ENCODE measurements at regions not wholly inside any gene's neighbourhood (a gene's known extent, or its start where the extent isn't known, plus 50 kb on each side); places are given as distances from the start of the nearest gene placed in this dataset.

GRCh38 chr6:44043479-44044153 lies 83.6 kb downstream of the MRPL14 start:
- Histone ChIP-seq H3K9me3 (no peaks in the 10 kb centered on the region), H3K4me3 (no peak overlapping the region), H3K36me3 (no peaks in the 10 kb centered on the region), H3K27me3 (no peaks in the 10 kb centered on the region), H3K4me1 (peaks cover 3 to 6% (median 3%) of the 10 kb centered on the region in 3 donors), H3K27ac (peak overlapping the region in 2 of 4 donors; percentile 1 to 7)
- WGBS, 2 donors: 86 to 87% methylated on average over 2 of the region's 2 CpGs
- peak in 2 of 4 donors; percentile 8 to 35 for ATAC-seq
- TF ChIP-seq CTCF (IDR thresholded peaks at IDR 0.05): no peak
- FAIRE-seq: no peak
- intact Hi-C loops (cut with DNase I): no loop called here
- no peak for DNase-seq

GRCh38 chr6:44042989-44043478 lies 84.2 kb downstream of the MRPL14 start:
- intact Hi-C loops (cut with DNase I): no loop called here
- Histone ChIP-seq H3K36me3 (no peaks in the 10 kb centered on the region), H3K9me3 (no peaks in the 10 kb centered on the region), H3K4me1 (peaks cover 3 to 6% (median 3%) of the 10 kb centered on the region in 3 donors), H3K4me3 (no peak overlapping the region), H3K27me3 (no peaks in the 10 kb centered on the region), H3K27ac (peak overlapping the region in 1 of 4 donors; percentile 1)
- DNase-seq (no peak), ATAC-seq (peak; percentile 19 to 62 (median 38)), FAIRE-seq (no peak)
- no peak for TF ChIP-seq CTCF (IDR thresholded peaks at IDR 0.05)
- WGBS, 2 donors: 41 to 58% methylated on average over 1 of the region's 1 CpG

GRCh38 chr6:44042261-44042988 lies 84.8 kb downstream of the MRPL14 start:
- 93 to 94% methylated on average over 4 of the region's 4 CpGs for WGBS, 2 donors
- no peaks in the 10 kb centered on the region for H3K36me3 ChIP-seq
- no peak for ATAC-seq
- intact Hi-C loops (cut with DNase I): no loop called here
- no peak for FAIRE-seq
- no peak for DNase-seq
- H3K9me3 ChIP-seq: no peaks in the 10 kb centered on the region
- TF ChIP-seq CTCF (IDR thresholded peaks at IDR 0.05): no peak
- H3K4me3 ChIP-seq: no peak overlapping the region
- H3K4me1 ChIP-seq: peaks cover 3 to 6% (median 3%) of the 10 kb centered on the region in 3 donors
- no peaks in the 10 kb centered on the region for H3K27me3 ChIP-seq
- peak overlapping the region in 1 of 4 donors; percentile 1 for H3K27ac ChIP-seq

- Histone ChIP-seq H3K9me3 (no peaks in the 10 kb centered on the region), H3K27ac (no peak overlapping the region), H3K4me1 (peaks cover 3 to 6% (median 3%) of the 10 kb centered on the region in 3 donors), H3K27me3 (no peaks in the 10 kb centered on the region), H3K4me3 (no peak overlapping the region), H3K36me3 (no peaks in the 10 kb centered on the region)
- DNase-seq: peak in 1 of 6 donors; percentile 17
- no peak for TF ChIP-seq CTCF (IDR thresholded peaks at IDR 0.05)
- WGBS, 2 donors: 87 to 88% methylated on average over 10 of the region's 10 CpGs
- FAIRE-seq: no peak
- intact Hi-C loops (cut with DNase I): no loop called here
- ATAC-seq: peak in 3 of 4 donors; percentile 7 to 40 (median 12)
These were observed 85.6 kb downstream of the MRPL14 start for GRCh38 chr6:44041461-44042260.

Data from pancreas (tissue), 10 donors.